ENCODE measurements at regions not wholly inside any gene's neighbourhood (a gene's known extent, or its start where the extent isn't known, plus 50 kb on each side); places are given as distances from the start of the nearest gene placed in this dataset.

DNA sequence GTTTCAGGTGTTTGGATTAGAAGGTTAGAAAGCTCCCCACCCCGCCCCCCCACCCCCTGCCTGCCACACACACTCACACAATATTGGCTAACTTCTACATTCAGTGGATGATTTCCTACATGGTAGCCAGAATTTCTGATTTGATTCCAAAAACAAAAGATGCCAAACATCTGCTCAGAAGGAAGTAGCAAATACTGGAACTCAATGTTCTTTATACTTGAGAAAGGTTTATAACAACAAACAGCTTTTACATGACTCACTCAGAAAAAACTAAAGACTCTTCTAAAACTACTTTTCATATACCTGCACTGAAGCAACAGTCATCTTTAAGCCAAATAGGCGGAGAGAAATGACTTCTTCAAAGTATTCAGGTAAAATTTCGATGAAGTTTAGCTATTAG is 750.5 kb upstream of the POU3F4 start:
- TF ChIP-seq, protein P1, sequence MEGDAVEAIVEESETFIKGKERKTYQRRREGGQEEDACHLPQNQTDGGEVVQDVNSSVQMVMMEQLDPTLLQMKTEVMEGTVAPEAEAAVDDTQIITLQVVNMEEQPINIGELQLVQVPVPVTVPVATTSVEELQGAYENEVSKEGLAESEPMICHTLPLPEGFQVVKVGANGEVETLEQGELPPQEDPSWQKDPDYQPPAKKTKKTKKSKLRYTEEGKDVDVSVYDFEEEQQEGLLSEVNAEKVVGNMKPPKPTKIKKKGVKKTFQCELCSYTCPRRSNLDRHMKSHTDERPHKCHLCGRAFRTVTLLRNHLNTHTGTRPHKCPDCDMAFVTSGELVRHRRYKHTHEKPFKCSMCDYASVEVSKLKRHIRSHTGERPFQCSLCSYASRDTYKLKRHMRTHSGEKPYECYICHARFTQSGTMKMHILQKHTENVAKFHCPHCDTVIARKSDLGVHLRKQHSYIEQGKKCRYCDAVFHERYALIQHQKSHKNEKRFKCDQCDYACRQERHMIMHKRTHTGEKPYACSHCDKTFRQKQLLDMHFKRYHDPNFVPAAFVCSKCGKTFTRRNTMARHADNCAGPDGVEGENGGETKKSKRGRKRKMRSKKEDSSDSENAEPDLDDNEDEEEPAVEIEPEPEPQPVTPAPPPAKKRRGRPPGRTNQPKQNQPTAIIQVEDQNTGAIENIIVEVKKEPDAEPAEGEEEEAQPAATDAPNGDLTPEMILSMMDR (IDR thresholded peaks at IDR 0.05): no peak
- no peak for TF ChIP-seq POLR2A (IDR thresholded peaks at IDR 0.05)

Data from thyroid gland (tissue), 4 donors.